ENCODE measurements at regions not wholly inside any gene's neighbourhood (a gene's known extent, or its start where the extent isn't known, plus 50 kb on each side); places are given as distances from the start of the nearest gene placed in this dataset.
"Not testable (repeated sequence)": the region's sequence is repeated elsewhere in the genome, so short reads cannot be mapped to it uniquely, and the experiment has no call there.

DNA sequence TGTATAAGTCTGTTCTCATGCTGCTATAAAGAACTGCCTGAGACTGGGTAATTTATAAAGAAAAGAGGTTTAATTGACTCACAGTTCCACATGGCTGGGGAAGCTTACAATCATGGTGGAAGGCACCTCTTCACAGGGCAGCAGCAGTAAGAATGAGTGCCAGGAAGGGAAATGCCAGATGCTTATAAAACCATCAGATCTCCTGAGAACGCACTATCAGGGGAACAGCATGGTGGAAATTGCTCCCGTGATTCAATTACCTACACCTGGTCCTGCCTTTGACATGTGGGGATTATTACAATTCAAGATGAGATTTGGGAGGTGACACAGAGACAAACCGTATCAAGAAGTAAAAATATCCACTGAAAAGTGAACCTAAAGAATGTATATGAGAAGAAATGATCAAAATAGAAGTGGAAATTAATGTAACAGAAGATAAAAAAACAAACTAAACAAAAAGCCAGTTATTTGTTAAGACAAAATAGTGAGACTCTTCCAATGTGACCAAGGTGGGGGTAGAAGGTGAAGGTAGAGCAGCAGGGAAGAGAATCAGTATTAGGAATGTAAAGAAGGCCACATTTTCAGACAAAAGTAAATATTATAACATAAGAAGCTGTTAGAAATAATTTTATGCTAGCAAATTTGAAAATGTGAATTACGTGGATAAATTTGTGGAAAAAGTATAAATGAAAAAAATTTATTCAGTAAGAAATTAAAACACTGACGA, 372.9 kb downstream of the NKX6-1 start:
- no peak for DNase-seq (ENCODE audit: low spot score)

DNA sequence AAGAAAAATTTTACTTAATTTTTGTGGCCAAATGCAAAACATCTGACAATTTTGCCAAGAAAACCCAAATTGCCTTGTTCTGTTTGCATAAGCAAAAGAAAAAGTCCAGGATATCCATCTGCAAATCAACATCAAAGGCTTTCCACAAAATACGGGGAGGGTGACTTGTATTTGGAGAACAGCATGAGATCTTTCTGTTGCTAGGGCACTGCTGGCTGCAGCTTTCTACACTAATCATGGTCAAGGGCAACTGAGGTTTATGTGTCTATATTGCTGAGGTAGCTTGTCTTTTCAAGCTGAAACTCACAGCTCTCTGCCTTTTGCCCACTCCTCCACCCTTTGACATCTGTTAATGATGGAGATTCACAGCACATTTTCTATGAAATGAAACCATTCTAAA, 389.1 kb downstream of the NKX6-1 start:
- DNase-seq (ENCODE audit: low spot score) = no peak

DNA sequence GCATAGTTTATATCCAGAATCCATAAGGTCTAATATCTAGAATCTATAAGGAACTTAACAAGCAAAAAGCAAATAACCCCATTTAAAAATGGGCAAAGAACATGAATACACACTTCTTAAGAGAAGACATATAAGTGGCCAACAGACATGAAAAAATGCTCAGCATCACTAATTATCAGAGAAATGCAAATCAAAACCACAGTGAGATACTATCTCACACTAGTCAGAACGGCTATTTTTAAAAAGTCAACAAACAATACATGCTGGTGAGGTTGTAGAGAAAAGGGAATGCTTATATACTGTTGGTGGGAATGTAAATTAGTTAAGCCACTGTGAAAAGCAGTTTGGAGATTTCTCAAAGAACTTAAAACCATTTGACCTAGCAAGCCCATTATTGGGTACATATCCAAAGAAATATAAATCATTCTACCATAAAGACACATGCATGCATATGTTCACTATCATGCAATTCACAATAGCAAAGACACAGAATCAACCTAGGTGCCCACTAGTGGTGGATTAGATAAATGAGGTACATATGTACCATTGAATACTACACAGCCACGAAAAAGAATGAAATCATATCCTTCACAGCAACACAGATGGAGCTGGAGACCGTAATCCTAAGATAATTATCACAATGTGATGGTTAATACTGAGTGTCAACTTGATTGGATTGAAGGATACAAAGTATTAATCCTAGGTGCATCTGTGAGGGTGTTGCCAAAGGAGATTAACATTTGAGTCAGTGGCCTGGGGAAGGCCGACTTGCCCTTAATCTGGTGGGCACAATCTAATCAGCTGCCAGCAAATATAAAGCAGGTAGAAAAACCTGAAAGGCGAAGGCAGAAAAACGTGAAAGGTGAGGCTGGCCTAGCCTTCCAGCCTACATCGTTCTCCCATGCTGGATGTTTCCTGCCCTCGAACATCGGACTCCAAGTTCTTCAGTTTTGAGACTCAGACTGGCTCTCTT, 397.2 kb downstream of the NKX6-1 start:
- not testable (repeated sequence) for DNase-seq (ENCODE audit: low spot score)

DNA sequence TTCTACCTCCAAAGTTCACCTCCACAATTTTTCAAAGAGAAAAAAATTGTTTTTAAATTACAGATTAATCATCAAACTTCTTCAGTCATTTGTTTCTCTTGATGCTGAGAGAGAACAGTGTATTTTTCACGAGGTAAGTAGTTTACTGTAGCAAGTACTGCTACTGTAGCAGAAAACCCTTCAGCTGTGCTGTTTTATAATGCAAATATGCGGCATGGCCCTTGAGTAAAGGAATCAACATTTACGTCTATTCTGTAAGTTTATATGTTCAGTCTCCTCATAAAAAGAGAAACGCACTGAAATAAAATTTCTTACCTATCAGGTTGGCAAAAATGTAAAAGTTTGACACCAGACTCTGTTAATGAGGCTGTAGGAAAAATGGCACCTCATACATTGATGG, 399.0 kb downstream of the NKX6-1 start:
- DNase-seq (ENCODE audit: low spot score) = no peak

DNA sequence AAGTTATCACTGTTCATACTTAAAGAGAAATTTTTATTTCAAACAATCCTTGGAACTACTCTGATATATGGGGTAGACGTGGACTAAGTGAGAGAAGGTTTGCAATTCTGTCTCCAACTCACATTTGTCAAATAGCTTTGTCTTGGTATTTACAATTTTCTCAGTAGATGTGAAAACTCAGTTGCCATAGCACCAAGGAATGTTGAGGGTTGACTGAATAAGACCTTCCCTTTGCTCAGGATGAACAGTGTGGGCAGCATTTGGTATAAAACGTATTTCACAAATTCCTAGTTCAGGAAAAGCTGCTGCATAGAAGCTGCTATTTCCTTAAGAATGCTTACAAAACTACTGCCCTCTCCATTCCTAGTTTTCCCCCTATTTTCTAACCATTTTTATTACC, 399.5 kb downstream of the NKX6-1 start:
- DNase-seq (ENCODE audit: low spot score) = no peak

DNA sequence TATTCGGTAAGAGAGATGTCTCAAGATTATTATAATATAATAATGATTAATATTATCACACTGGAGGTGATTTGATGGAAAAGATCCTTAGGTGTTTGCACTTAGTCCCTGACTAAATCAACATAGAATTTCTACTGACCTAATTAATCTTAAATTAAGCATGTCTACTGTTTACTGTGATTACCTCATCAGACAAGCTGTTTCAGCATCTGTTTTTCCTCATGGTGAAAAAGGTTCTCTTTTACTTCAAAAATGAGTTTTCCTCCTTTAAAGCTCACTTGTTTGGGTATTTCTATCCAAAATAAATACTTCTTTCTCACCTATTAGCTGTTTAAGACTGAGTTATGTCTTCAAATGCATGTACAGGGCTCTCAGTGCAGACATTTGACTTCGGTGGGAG, 407.8 kb downstream of the NKX6-1 start:
- DNase-seq (ENCODE audit: low spot score) = no peak

DNA sequence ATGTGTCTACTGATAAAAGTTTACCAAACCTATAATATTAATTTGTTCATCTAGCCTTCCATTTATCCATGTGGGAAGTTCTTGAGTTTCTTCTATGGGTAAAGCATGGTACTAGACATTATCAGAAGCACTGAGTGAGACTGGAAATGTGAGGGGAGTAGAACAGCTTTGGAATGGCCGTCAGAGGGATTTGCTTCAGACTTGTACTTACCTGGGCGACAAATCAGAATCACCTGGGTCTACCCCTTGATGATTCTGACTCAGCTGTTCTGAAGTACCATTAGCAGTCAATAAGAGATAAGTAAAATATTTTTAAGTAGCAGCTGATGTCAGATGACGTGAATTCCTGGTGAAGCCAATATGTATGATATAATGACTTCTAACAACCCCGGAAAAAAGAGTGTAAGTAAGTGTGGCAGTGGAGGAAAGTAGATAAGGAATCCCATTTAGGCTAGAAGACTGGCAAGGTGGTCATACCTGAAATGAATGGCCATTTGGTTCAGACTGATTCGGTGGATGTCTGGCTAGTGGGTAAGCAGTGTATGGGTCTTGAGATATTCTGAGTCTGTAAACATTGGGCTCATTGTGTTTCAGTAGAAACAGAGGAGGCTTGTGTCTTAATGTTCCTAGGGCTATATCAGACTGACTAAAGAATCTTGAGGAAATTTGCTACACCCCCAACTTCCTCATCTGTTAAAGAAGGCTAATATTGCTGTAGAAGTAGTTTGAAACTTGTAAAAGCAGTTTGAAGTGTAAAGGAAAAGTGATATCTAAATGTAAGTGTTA, 409.2 kb downstream of the NKX6-1 start:
- no peak for DNase-seq (ENCODE audit: low spot score)

DNA sequence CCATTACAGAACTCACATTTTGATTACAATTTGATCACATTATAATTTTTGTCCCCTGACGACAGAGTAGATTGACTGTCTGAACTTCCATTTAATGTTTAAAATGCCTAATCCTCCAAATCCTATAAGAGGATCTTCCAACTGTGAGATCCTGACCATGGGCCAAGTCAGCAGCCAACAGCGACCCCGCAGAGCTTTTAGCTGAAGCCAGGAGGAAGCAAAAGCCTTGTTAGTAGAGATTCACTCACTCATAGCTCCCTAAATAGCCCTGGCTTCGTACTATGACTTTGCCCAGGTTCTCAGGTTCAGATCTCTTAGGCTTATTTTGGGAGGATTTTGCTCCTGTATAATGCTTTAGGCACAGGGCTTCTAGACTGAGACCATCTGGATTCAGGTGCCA, 413.1 kb downstream of the NKX6-1 start:
- no peak for DNase-seq (ENCODE audit: low spot score)

DNA sequence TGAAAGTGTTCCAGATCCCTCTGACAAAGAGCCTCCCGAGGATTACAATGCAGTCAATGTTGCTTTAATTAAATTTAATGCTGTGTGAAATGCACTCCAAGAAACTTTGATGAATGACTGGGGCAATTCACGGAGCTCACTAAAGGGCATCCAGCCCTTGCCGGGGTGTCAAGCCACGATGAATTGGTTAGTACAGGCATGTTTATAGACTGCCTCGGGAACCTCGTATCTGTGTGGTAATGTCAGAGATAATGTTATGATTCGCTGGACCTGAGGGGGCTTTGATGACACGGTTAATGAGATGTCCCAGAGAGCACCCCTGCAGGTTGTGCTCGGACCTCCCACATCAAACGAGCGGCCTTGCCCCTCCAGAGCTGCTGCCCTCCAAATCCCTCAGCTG, 428.8 kb downstream of the NKX6-1 start:
- no peak for DNase-seq (ENCODE audit: low spot score)

DNA sequence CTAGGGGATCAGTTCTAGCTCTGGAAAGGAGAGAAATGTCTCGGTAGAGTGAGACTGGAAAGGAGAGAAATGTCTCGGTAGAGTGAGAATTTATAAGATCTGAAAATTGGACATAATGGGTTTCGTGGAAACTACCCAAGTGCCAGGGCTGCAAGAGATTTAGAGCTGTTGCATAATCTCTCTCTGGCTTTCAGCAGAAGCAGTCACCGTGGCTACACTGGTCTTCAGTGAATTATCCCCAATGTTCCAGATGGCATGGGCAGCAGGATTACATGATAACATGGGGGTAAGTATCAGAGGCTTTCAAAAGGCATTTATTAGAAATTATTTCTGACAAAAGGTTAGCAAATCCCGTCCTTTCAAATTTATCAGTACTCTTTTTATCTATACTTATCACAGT, 435.5 kb downstream of the NKX6-1 start:
- DNase-seq (ENCODE audit: low spot score) = no peak

DNA sequence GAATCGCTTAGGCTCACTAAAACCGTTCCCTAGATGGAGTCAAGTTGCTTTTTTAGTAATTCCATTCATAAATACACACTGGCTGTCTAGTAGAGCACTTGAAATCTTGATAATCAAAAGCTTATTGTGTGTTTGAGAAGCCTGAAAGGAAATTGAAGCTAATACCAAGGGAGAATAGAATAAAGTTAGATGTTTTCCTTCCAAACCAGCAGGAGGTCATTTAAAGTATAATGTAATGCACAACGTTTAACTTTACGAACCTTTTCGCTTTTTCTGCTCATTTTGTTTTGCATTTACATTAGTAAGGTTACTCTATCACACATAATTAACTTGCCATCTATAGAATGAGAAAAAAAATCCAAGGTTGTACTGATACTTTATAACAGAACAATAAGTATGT, 440.9 kb downstream of the NKX6-1 start:
- DNase-seq (ENCODE audit: low spot score) = no peak

DNA sequence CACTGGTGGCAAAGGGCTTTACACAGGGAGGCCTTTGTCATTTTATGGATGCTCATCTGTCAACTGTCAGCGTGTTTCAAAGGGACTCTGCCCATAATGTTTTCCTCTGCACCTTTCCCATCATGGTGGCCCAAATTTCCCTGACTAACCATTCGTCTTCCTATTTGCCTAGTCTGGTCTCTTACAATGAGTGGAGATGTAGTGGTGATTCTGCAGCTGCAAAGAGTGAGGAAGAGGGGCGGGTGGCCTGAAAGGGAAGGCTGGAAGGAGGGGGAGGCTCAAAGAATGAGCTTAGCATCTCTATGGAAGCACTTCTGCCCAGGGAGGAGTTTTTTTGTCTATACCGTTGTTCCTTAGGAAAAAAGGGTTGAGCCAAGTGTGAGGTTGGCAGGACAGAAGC, 447.5 kb downstream of the NKX6-1 start:
- no peak for DNase-seq (ENCODE audit: low spot score)

DNA sequence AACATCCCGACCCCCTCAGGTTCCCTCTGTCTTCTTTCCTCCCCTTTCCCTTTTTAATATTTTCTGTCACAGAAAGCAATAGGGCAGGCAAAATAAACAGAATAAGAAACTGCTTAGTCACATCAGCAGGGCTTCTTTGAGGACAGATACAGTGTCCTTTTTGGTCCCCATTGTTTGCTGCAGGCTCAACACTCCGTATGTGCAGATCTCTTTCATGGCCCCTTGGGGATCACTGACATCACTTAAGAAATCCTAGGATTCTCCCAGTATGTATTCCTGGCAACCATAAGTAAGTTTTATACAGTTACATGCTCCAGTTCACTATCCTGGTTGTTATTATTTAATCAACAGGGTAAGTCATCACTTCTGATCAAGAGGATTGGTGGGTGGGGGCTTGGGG, 448.0 kb downstream of the NKX6-1 start:
- no peak for DNase-seq (ENCODE audit: low spot score)

DNA sequence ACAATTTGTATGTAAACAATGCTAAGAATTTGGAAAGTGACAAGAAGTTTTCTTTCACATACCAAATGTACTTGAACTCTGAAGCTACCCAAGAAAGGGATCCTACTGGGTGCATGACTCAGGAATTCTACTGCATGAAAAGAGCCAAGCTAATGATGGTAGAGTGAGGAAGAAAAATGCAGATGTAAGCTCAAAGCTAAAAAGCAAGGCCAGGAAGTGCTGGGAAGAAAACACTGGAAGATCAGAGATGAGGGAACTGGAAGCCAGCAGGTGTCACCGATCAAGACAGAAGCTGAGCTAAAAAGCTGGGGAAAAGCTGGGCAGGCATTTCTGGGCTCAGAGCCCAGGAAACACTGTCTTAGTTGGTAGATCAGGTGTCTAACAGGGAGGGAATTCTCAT, 449.1 kb downstream of the NKX6-1 start:
- no peak for DNase-seq (ENCODE audit: low spot score)

DNA sequence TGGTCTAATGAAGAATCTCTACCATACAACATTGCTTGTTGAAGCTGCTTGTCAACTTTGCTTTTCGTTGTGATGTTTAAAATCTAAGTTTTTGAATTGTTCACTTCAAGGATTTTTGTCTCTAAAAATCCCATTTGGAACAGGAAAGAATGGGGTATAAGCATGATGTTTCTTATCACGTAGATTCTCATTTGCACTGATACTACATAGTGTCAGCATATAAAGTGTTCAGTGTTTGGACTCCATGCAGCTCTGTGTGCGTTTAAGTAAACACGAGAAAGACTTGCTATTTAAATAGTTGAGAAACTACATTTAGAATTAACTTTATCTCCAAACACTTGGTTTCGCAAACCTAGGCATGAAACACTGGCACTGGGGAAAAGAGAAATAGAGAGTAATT, 452.5 kb downstream of the NKX6-1 start:
- DNase-seq (ENCODE audit: low spot score) = no peak

DNA sequence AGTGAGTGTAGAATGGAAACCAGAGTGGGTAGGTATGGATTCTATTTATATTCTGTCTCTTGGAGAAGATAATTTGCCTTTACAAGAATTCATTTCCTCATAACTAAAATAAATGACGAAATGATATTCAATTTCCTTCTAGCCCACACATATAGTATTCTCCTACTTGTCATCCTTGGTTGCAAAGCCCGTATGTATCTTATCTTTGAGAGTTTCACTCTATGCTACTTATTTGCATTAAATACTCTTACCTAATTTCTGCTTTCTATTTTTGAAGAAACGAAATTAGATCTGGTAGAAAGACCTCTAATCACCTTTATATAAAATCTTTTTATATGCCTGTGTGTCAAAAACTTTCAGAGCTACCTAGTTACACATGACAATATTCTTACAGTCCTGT, 457.7 kb downstream of the NKX6-1 start:
- no peak for DNase-seq (ENCODE audit: low spot score)

DNA sequence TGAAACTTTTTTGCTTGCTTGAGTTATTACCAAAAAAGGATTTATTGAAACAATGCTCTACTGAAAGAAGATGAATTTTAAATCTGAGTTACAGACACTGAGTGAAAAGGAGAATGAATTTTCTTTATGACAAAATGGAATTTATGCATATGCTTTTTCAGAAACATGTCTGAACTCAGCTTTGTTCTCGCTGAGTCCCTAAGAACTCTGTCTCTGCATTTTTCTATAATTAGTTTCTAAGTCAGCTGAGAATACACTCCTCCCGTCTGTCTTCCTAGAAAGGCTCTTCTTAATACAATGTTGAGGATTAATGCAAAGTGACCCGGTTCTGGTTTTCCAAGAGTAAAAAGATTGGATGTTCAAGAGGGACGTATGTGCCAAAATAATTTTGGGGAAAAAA, 463.5 kb downstream of the NKX6-1 start:
- DNase-seq (ENCODE audit: low spot score) = no peak

DNA sequence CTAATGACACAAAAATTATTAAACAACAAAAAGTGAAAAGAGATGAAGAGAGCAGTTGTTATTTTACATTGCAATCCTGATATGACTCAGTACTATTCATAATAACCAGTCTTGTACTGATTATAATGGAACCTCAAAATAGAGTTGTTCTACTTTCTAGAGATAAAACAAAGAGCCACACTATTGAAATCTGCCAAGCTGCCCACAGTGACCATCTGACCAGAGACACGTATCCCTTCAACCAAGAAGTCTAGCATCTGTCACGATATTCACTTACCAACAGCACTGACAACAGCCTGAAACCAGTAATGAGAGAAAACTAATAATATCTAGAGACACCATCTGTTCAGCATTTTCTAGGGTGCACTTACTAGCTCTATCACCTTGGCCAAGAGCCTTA, 466.7 kb downstream of the NKX6-1 start:
- no peak for DNase-seq (ENCODE audit: low spot score)

DNA sequence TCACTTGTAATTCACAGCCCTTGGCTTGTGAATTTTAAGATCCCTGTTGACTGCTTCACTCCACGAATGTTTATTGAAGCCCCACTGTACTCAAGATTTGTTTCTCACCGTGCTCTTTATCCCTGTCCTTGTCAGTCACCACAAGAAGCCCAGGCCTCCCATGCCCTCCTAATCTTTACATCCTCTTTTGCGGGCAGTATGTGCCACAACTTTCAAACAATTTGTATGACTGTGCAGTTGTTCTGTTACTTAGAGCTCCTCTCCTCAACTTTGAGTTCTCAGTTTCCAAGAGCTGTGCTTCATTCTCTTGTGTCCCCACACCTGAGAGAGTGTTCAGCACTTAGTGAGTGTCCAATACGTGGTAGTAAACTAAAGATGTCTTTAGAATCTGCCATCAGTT, 467.7 kb downstream of the NKX6-1 start:
- no peak for DNase-seq (ENCODE audit: low spot score)

DNA sequence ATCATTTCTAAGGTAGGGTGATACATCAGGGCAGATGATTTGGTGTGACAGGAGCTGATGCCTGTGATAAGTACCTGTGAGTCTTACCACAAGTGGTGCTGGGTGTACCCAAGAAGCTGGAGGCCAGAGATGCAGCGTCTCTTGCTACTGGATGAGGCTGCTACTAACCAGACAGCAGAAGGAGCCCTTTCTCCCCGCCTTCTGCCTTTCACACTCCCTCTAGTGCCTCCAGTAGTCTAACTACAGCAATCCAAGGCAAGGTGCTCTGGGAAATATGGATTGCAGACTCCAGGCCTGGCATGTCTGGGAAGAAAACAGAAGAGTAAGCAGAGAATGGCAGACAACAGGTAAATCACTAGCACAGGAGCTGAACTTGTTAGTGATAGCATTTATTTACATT, 470.8 kb downstream of the NKX6-1 start:
- no peak for DNase-seq (ENCODE audit: low spot score)

DNA sequence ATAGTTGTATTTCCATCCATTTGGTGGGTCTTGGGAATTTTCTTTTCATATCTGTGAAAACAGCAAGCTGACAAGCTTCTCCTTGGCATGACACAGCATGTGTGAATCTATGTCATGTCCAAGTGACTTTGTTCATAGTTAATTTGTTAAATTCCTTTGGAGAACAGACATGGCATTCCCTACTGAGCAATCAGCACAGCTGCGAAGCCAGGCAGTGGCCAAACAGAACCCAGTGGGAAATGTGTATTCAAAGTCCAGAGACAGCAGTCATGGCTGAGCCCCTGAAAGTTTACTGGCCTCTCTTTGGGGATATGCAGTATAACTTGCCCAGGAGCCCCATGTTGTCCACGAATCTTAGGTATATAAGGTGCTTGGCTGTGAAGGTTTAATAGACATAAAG, 474.7 kb downstream of the NKX6-1 start:
- DNase-seq (ENCODE audit: low spot score) = no peak

DNA sequence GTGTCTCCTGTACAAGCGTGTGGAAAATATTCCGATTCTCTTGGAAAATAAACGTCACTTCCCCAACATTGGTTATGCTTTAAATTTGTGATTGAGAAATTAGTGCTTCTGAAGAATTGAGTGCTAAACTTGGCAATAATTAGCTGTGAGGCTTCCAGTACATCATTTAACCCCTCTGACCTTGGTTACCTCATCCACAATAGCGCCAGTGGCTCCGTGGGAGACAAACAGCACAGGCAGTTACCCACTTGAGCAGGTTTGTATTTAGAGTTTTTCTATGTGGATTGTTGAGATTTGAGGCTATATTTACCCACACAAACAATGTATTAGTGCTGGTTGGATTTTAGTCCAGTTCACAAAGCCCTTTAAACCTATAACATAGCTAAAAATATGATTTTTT, 476.5 kb downstream of the NKX6-1 start:
- DNase-seq (ENCODE audit: low spot score) = no peak

DNA sequence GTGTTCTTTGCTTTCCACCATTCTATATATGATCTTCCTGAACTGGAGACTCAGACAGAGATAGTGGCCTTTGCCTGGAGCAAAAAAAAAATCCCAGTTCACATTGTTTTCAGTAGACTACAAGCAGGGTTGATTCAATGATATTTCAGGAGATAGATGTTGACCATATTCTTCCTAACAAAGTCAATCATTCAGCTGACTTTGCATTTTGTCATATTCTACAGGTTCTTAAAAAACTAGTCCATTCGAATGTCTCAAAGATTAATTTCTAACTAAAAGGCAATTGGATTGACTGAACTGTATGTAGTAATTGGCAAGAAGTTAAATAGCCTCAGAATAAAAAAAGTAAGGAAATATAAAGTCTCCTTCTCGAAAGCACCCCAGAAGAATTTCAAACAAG, 479.5 kb downstream of the NKX6-1 start:
- no peak for DNase-seq (ENCODE audit: low spot score)
